Inferior parietal cortex (tissue), 1 donor: ENCODE measurements at regions not wholly inside any gene's neighbourhood (a gene's known extent, or its start where the extent isn't known, plus 50 kb on each side); places are given as distances from the start of the nearest gene placed in this dataset.

Source experiments
- DNase-seq: peaks from one replicate; pipeline ENCODE4 v3.0.0-alpha.2; 2016; ENCODE audit errors: extremely low spot score

GRCh38 chr4:38230121-38230801 is 270.1 kb downstream of the PTTG2 start:
- no peak for DNase-seq

DNA sequence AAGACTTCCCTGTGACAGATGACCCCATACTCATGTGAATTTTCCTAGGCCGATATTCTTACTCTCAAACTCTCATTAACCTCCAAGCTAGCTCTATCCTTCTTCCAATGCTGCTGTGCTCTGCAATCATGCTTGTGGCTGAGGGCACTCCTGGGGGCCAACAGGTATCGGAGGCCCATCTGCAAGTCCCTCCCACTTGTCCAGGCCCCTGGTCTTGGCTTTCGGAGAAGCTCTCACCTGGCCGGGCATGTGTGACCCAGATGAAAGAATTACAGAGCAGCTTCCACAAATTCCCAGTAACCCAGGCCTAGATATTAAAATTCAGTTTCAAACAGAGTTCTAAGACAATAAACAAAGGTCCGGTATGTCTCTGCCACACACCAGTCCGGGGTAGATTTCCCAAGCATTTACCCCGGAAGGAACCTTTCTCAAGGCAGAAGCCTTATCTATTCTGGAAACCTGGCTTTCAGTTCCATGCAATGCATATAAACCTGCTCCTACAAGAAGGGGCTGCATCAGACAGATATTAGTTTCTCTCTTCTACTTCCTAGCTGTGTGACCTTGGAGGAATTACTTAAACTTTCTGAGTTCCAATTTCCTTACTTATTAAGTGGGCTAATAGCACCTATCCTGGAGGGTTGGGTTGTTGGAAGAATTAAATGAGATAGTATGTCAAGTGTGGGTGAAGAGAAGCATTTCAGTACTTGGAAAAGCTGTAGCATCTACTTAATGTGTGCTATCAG is 270.8 kb downstream of the PTTG2 start:
- no peak for DNase-seq

- no peak for DNase-seq
These were observed 271.4 kb downstream of the PTTG2 start for GRCh38 chr4:38231626-38232025.

DNA sequence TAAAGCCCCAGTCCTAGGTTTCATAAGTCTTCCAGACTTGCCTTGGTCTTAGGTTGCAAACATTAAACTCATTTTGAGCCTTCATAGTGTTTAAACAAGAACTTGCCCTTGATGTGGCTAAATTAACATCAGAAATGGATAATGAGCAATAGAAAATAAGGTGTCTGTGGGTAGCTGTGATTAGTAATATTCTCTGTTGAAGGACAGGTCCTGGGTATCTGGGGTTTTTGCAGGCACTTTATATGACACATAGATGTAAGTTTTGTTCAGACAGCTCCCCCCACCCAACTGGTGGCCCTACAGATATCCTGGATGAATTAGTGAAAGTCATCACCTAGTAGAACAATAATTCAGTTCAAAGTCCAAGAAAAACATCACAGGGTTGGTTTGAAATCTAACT is 272.5 kb downstream of the PTTG2 start:
- DNase-seq, result no peak

- no peak for DNase-seq
These were observed 273.7 kb downstream of the PTTG2 start for GRCh38 chr4:38233727-38234480.

GRCh38 chr4:38235354-38235753 is 275.2 kb downstream of the PTTG2 start:
- no peak for DNase-seq

DNA sequence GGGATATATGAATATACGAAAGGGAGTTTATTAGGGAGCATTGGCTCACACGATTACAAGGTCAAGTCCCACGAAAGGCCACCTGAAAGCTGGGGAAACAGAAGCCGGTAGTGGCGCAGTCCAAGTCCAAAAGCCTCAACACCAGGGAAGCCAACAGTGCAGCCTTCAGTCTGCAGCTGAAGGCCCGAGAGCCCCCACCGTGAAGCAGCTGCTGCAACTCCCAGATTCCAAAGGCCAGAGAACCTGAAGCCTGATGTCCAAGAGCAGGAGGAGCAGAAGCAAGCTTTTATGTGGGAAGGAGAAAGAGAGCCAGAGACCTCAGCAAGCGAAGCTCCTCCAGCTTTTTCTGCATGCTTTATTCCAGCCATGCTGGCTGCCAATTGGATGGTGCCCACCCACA is 275.8 kb downstream of the PTTG2 start:
- DNase-seq, result no peak

DNA sequence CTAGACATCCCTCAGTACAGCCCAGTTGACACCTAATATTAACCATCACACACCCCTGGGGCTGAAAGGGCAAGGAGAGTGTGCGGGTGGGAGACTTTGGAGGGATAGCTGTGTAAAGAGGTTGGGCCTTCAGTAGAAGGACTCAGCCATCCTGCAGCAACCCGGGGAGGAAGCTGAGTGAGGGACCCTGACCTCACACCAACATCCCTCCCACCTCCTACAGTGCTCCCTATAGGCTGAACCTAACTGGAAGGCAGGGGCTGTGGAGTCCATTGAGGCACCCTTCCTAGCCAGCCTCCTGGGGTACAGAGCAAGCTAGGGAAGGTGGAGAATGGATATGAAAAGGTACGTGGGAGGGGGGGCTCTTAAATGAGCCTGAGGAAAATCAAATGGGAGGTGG is 276.3 kb downstream of the PTTG2 start:
- no peak for DNase-seq

DNA sequence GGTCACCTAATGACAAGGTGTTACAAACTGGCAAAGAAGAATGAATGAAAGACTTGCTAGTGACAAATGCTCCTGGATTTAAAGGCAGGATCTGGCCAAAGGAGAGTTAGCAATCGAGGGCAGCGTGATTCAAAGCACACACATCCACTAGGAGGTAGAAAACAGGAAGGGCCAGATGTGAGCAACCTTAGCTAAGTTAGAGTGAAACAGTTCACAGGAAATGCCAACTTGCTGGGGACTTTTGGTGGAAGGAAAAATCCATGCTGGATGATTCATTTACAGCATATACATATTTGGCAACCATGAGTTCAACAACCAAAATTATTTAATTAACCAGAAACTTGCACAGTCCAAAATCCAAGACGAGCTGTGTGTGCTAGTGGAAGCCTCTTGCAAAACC is 276.9 kb downstream of the PTTG2 start:
- DNase-seq, result no peak

DNA sequence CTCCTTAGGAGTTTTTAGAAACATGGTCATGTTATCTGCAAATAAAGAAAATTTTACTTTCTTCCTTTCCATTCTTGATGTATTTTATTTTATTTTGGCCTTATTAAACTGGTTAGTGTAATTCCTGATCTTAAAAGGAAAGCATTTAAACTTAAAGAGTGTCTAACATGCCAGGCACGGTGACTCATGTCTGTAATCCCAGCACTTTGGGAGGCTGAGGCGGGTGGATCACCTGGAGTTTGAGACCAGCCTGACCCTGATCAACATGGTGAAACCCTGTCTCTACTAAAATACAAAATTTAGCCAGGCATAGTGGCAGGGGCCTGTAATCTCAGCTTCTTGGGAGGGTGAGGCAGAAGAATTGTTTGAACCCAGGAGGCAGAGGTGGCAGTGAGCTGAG is 281.3 kb downstream of the PTTG2 start:
- no peak for DNase-seq

GRCh38 chr4:38242101-38242500 is 281.9 kb downstream of the PTTG2 start:
- DNase-seq, result no peak

- no peak for DNase-seq
These were observed 282.7 kb downstream of the PTTG2 start for GRCh38 chr4:38242822-38243387.

GRCh38 chr4:38243388-38244053 is 283.3 kb downstream of the PTTG2 start:
- DNase-seq, result no peak

GRCh38 chr4:38254825-38255224 is 294.6 kb downstream of the PTTG2 start:
- no peak for DNase-seq

GRCh38 chr4:38255572-38255971 is 295.4 kb downstream of the PTTG2 start:
- no peak for DNase-seq

GRCh38 chr4:38266616-38267015 is 306.4 kb downstream of the PTTG2 start:
- DNase-seq, result peak; percentile 74

DNA sequence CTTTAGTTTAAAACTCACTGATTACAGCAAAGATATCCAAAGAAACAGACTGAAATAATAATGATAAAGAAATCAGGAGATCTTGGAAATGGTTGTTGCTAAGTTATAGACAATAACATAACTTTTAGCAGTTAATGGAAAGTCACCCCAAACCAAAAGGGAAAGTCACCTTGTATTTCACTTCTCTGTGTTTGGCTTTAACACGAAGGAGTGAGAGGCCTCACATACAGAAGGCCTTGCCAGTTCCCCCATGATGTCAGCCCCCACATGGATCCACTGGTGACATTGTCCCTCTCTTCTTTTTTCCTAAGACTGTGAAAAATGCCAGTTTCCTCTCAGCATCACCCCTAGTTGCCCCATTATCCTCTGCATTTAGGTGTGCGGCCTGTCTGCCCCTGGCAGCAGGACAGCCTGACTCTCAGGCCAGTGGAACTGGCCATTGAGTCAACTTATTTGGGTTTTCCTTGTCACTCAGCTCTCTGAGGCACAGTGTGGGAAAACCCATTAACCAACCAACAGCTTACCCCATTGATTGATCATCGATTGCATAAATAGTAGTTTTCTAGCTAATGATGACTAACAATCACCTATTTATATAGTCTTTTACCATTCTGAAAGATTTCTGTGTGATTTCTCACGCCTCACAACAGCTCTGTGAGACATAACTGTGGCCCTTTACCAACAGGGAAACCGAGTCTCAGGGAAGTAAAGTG is 308.1 kb downstream of the PTTG2 start:
- DNase-seq, result no peak

DNA sequence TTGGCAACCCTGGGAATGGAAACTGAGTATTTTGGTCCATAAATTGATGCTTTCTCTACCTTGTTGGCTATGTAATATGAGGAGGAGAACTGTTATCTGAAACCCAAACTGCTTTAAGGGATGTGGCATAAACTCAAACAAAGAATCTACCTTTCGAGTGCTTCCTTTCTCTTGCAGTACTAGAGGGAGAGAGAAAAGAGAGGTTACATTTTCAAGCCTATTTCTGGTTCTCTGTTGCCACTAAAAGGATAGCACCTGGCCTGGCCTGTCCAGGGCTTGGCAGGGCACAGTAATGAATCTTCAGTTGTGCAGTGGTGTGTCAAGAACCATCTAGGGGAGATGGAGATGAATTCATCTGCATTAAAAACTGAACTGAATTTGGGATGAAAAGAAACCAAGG is 308.6 kb downstream of the PTTG2 start:
- DNase-seq, result no peak

DNA sequence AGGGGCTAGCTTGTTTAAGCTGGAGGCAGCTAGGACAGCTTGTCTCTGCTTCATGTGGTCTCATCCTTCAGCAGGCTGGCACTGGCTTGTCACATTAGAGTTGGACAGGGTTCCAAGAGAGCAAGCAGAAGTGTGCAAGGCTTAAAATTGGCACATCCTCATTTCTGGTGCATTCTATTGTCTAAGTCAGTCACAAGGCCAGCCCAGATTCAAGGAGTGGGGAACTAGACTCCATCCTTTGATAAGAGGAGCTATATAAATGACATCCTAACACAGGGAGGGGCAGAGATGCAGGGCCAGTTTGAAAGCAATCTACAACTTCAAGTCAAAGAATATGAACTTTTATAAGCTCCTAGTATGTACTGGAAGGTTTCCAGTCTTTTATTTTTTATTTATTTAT is 313.2 kb downstream of the PTTG2 start:
- no peak for DNase-seq

- no peak for DNase-seq
These were observed 315.3 kb downstream of the PTTG2 start for GRCh38 chr4:38275331-38276100.

GRCh38 chr4:38278255-38278654 is 318.1 kb downstream of the PTTG2 start:
- no peak for DNase-seq
